Choroid plexus epithelial cell (primary cell): ENCODE measurements at regions not wholly inside any gene's neighbourhood (a gene's known extent, or its start where the extent isn't known, plus 50 kb on each side); places are given as distances from the start of the nearest gene placed in this dataset.

Experiments
- DNase-seq: peaks from one replicate; pipeline ENCODE4 v3.0.0-alpha.2; 2010; ENCODE audit warnings: low read depth
- H3K4me3 ChIP-seq: 2 replicates; pipeline ENCODE4 v1.5.1; 2011; ENCODE audit warnings: low read depth, mild to moderate bottlenecking, control low read depth, low read length, moderate library complexity
- TF ChIP-seq, protein P1 (sequence below): conservative IDR thresholded peaks from 2 replicates; pipeline ENCODE4 v1.5.1; 2011; ENCODE audit warnings: low read depth, mild to moderate bottlenecking, control low read depth, inconsistent platforms, low read length, moderate library complexity

DNA sequence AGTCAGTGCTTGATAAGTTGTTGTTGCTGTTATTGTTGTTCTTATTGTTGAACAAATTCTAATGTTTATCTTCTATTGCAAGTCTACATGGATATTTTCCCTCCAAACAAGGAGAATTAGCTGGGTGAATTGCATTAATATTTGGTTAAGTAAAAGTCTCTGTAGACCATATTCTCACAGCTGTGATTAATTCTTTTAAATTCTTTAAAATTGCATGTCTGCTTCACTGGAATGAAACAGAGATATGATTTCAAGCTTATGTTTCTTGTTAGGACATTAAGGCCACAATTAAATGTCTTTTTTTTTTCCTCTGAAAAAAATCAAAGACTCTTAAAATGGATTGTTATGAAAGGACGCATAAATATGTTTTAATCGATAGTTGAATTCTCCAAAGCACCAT, 153.4 kb downstream of the EBLN2 start:
- H3K4me3 ChIP-seq: no peak overlapping the region
- TF ChIP-seq, protein P1, sequence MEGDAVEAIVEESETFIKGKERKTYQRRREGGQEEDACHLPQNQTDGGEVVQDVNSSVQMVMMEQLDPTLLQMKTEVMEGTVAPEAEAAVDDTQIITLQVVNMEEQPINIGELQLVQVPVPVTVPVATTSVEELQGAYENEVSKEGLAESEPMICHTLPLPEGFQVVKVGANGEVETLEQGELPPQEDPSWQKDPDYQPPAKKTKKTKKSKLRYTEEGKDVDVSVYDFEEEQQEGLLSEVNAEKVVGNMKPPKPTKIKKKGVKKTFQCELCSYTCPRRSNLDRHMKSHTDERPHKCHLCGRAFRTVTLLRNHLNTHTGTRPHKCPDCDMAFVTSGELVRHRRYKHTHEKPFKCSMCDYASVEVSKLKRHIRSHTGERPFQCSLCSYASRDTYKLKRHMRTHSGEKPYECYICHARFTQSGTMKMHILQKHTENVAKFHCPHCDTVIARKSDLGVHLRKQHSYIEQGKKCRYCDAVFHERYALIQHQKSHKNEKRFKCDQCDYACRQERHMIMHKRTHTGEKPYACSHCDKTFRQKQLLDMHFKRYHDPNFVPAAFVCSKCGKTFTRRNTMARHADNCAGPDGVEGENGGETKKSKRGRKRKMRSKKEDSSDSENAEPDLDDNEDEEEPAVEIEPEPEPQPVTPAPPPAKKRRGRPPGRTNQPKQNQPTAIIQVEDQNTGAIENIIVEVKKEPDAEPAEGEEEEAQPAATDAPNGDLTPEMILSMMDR: no peak
- DNase-seq: no peak

DNA sequence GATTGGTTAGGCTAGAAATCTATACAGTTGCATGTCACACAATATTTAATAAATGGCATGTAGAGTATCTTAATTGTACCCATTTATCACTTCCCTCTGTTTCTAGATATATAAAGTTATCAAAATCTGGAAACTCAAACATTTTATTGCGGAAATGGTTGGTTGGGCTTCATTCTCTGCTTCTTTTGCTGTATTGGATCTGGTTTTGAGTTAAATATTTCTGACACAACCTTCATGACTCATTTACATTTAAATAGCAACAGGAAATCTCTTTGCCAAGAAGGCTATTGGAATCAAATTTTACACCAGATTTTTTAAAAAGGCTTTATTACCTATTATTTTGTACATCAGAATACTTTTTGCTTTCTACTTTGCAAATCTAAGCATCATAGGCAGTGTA, 153.8 kb downstream of the EBLN2 start:
- DNase-seq: no peak
- TF ChIP-seq, protein P1: no peak
- H3K4me3 ChIP-seq: no peak overlapping the region

DNA sequence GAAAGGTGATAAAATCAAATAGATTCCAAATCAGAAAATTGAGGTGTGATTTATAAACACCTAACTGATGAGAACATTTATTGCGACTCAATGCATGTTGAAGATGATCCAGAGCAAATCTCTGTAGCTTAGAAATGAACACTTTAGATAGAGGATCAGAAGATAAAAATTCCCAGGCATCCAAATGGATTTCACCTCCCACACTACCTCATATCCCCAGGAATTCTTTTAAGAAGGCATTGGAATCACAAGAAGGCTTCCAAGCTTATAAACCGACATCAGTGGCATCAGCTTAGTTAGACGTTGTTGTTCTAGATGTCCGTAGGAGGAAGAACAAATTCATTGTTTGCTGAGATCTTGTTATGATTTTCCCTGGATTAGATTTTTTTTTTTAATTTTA, 154.4 kb downstream of the EBLN2 start:
- no peak for DNase-seq
- H3K4me3 ChIP-seq: no peak overlapping the region
- TF ChIP-seq, protein P1: no peak

DNA sequence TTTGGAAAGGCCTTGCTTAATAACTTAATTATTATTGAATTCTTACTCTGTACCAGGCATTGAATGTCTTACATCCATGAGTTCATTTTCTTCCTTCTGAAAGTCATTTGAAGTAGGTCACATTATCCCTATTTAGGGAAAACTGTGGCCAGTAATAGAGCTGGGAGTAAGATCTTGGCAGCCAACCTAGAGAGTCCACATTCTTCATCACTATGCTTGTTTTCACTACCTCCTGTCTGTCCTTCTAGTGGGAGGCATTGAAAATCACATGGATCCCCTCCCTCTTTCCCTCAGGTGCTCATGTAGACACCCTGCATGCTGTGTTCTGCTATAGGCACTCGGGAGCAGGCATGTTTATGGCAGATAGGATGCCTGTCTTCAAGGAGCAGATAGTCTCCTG, 154.9 kb downstream of the EBLN2 start:
- TF ChIP-seq, protein P1: no peak
- no peak for DNase-seq
- no peak overlapping the region for H3K4me3 ChIP-seq

DNA sequence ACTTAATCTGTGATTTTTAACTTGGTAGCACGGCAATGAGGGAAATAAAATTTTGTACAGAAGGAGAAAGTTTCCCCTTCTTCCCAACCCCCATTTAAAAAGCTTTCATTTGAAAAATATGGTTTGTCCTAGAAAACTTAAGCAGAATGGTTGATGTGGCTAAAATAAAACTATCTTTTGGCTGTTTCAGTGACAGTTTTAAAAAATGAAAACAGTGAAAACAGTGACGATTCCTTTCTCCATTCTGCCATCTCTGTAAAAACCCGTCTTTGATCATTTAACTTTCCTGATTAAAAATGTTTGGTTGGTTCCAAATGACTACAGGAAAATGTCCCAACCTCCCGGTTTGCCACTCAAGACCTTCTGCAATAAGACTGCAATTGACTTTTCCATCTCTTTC, 160.7 kb downstream of the EBLN2 start:
- H3K4me3 ChIP-seq: no peak overlapping the region
- DNase-seq: no peak
- TF ChIP-seq, protein P1: no peak

DNA sequence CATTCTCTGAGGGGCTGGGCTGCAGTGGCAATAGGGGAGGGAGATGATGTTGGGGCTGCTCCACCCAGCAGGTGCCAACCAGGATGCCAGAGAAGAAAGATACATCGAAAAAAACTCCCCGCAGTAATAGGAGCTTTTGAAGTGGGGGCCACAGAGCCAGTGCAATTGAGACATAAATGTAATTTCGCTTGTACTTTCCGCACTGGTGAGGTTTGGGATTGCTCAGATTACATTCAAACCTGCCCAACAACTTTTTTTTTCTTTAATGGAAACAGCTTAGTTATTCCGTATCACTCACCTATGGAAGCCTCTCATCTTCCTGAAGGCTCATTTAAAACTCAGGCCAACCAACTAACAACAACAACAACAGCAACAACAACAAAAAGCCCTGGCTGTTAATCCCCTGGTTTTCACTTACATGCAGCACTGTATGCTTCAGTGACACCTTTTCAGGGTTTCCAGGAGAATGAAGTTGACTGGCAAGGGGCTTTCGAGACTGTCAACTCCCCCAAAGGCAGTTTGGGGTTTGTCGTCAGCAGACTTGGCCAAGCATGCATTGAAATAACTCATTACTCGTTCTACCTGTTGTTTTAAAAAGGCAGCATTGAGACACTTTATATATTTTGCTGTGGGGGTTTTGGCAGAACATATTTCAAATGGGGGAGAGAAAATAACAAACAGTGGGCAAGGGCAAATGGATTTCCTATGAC, 163.8 kb downstream of the EBLN2 start:
- TF ChIP-seq, protein P1: no peak
- no peak overlapping the region for H3K4me3 ChIP-seq
- no peak for DNase-seq

DNA sequence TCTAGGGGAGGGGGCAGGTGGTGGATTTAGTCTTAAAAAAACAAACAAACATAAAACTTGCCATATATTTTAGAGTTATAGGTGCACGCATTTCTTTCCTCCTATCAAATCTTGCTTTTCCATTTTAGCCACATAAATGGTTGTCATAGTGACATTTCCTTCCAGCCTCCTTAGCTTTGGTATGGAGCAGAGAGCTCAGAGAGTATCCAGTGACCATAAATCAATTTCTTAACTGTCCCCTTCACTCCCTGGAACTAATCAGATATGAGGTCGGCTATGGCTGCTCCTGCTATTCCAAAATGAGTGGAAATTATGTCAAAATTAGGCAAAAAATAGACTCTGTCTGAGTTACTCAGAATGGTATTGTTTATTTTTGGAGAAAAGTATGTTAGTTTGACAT, 164.5 kb downstream of the EBLN2 start:
- DNase-seq: no peak
- TF ChIP-seq, protein P1: no peak
- no peak overlapping the region for H3K4me3 ChIP-seq
